ENCODE measurements at regions not wholly inside any gene's neighbourhood (a gene's known extent, or its start where the extent isn't known, plus 50 kb on each side); places are given as distances from the start of the nearest gene placed in this dataset.

GRCh38 chr2:237251986-237252385, 162.0 kb downstream of the COL6A3 start:
- no peak for DNase-seq

- no peak for DNase-seq
These were observed 160.8 kb downstream of the COL6A3 start for GRCh38 chr2:237253046-237253702.

- DNase-seq, result no peak
These were observed 159.5 kb downstream of the COL6A3 start for GRCh38 chr2:237254369-237254861.

GRCh38 chr2:237254911-237255578, 158.9 kb downstream of the COL6A3 start:
- DNase-seq, result no peak

GRCh38 chr2:237256887-237257286, 157.1 kb downstream of the COL6A3 start:
- no peak for DNase-seq

- no peak for DNase-seq
These were observed 156.5 kb downstream of the COL6A3 start for GRCh38 chr2:237257471-237257951.

- no peak for DNase-seq
These were observed 155.8 kb downstream of the COL6A3 start for GRCh38 chr2:237258116-237258515.

GRCh38 chr2:237258615-237259014, 155.3 kb downstream of the COL6A3 start:
- no peak for DNase-seq

GRCh38 chr2:237259201-237259600, 154.8 kb downstream of the COL6A3 start:
- no peak for DNase-seq

- DNase-seq, result no peak
These were observed 153.8 kb downstream of the COL6A3 start for GRCh38 chr2:237260039-237260620.

GRCh38 chr2:237260686-237261085, 153.3 kb downstream of the COL6A3 start:
- no peak for DNase-seq

- DNase-seq, result no peak
These were observed 152.6 kb downstream of the COL6A3 start for GRCh38 chr2:237261327-237261726.

GRCh38 chr2:237262838-237263771, 150.9 kb downstream of the COL6A3 start:
- DNase-seq, result no peak

GRCh38 chr2:237264480-237265219, 149.3 kb downstream of the COL6A3 start:
- DNase-seq, result no peak

GRCh38 chr2:237268004-237268708, 145.8 kb downstream of the COL6A3 start:
- no peak for DNase-seq

GRCh38 chr2:237269138-237269875, 144.7 kb downstream of the COL6A3 start:
- peak in 1 of 2 experiments; percentile 28 for DNase-seq

- DNase-seq, result no peak
These were observed 143.4 kb downstream of the COL6A3 start for GRCh38 chr2:237270520-237270919.

- no peak for DNase-seq
These were observed 142.0 kb downstream of the COL6A3 start for GRCh38 chr2:237271698-237272652.

Data from NCI-H446 (cell line).